DND-41 (cell line): ENCODE measurements at regions not wholly inside any gene's neighbourhood (a gene's known extent, or its start where the extent isn't known, plus 50 kb on each side); places are given as distances from the start of the nearest gene placed in this dataset.

Experiments
- CTCF ChIP-seq: IDR thresholded peaks from 2 replicates; pipeline ENCODE4 v1.5.1; 2012; ENCODE audit warnings: borderline replicate concordance, low read length, moderate library complexity, mild to moderate bottlenecking; ENCODE audit not compliant: poor library complexity, severe bottlenecking; ENCODE audit errors: extremely low read depth
- EZH2 ChIP-seq: IDR thresholded peaks from 3 replicates; pipeline ENCODE4 v1.6.1; 2012; ENCODE audit warnings: borderline replicate concordance, low read depth, mild to moderate bottlenecking, moderate library complexity, low read length, inconsistent platforms; ENCODE audit not compliant: severe bottlenecking

- no peak for TF ChIP-seq CTCF
- no peak for TF ChIP-seq EZH2
These were observed 381.0 kb upstream of the TSHZ3 start for GRCh38 chr19:31730270-31730669.
